Mucosa of descending colon (tissue), 3 donors: ENCODE measurements at regions not wholly inside any gene's neighbourhood (a gene's known extent, or its start where the extent isn't known, plus 50 kb on each side); places are given as distances from the start of the nearest gene placed in this dataset.
A peak's percentile ranks its signal among the peaks of the same experiment; 100 is the strongest.

ENCODE experiments used
- ATAC-seq: fragments of 200-7000 bp; cut with Tn5 transposase; one replicate; pipeline ENCODE4 v1.9.1; 2020; ENCODE audit warnings: mild to moderate bottlenecking, moderate library complexity
- DNase-seq, 3 donors: peaks; one replicate each; pipeline ENCODE4 v3.0.0-alpha.2; 2020
- H3K36me3 ChIP-seq: fragments of 200-600 bp; one replicate; pipeline ENCODE4 v1.8.0; 2021; ENCODE audit warnings: low read depth, mild to moderate bottlenecking
- H3K4me1 ChIP-seq: fragments of 200-600 bp; one replicate; pipeline ENCODE4 v1.8.0; 2021; ENCODE audit warnings: low read depth, mild to moderate bottlenecking
- H3K4me3 ChIP-seq: fragments of 200-600 bp; one replicate; pipeline ENCODE4 v1.8.0; 2021; ENCODE audit warnings: mild to moderate bottlenecking
- H3K9me3 ChIP-seq: fragments of 200-600 bp; one replicate; pipeline ENCODE4 v1.8.0; 2021; ENCODE audit warnings: mild to moderate bottlenecking
- intact Hi-C, 2 donors: fragments of 100-400 bp; cut with DNase I in 1 of 2; cut with micrococcal nuclease in 1 of 2; formaldehyde crosslinking; loops; one replicate each; pipeline versions ENCODE4 v1.11.0 to v1.11.1; 2022; cut with DNase I, micrococcal nuclease
- TF ChIP-seq, protein P1 (sequence below): fragments of 200-600 bp; IDR thresholded peaks from one replicate; pipeline ENCODE4 v1.8.0; 2022; ENCODE audit warnings: antibody characterized with exemption, mild to moderate bottlenecking
- donor health status: DM: no; HTN: no; CAD: no; lungs with moderate emphysema.
- donor health status: DM: no; HTN: no; CAD: no.
- donor health status: DM: no; HTN: yes; CAD: no.

DNA sequence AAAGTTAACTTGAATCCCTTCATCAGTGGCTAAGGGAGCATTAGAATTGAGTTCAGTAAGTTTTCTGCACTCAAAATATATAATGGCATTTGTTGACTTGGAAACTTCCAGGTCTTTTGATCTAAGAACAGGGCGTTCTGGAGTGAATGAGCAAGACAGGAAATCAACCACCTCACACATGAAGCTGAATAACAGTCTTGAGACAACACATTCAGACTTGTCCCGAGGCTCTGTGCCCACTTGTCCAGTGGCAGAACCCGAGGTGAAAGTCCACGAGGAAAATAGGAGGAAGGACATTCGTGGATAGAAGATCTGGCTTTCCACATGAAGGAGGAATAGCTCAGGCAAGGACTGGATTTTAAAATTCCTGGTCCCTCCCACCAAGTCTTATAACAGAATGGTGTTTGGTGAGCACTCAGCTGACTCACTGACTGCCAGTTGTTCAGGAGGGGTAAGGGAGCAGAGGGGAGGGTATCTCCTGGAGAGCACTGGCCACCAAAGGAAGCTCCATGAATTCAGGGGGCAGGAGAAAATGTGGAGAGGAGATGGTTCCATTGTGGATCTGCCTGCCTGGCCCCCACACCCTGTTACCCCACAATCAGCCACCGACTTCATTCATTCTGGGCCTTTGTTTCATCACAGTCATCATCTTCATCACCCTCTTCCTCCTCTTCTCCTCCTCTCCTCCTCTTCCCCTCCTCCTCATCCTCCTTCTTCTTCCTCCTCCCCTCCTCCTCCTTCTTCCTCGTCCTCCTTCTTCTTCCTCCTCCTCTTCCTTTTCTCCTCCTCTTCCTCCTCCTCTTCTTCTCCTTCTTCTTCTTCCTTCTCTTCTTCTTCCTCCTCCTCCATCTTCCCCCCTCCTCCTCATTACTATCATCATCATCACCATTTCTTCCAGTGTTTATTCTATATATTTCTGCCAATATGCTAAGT, 620.1 kb downstream of the MED13L start:
- TF ChIP-seq, protein P1, sequence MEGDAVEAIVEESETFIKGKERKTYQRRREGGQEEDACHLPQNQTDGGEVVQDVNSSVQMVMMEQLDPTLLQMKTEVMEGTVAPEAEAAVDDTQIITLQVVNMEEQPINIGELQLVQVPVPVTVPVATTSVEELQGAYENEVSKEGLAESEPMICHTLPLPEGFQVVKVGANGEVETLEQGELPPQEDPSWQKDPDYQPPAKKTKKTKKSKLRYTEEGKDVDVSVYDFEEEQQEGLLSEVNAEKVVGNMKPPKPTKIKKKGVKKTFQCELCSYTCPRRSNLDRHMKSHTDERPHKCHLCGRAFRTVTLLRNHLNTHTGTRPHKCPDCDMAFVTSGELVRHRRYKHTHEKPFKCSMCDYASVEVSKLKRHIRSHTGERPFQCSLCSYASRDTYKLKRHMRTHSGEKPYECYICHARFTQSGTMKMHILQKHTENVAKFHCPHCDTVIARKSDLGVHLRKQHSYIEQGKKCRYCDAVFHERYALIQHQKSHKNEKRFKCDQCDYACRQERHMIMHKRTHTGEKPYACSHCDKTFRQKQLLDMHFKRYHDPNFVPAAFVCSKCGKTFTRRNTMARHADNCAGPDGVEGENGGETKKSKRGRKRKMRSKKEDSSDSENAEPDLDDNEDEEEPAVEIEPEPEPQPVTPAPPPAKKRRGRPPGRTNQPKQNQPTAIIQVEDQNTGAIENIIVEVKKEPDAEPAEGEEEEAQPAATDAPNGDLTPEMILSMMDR, result no peak
- intact Hi-C loops, result no loop called here
- no peaks in the 10 kb centered on the region for H3K36me3 ChIP-seq
- H3K4me1 ChIP-seq, result no peaks in the 10 kb centered on the region
- DNase-seq (no peak), ATAC-seq (no peak)
- no peak overlapping the region for H3K4me3 ChIP-seq
- H3K9me3 ChIP-seq, result no peaks in the 10 kb centered on the region

DNA sequence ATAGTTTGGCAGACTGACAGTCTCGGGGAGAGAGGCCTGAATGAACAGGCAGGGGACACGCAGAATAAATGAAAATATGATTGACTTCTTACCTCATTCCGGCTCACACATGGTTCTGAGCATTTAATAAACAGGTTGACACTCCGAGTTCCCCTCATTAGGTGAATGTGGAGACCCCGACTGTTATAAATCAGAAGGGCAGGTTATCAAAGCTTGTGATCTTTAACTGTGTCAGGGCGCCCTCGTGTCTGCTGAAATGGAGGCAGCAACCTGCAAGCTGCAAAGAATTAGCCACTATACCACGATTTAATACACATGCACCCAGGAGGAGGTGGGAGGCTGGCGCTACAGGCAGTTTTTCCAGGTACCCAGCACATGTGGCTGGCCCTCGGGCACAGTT, 627.5 kb downstream of the MED13L start:
- no peaks in the 10 kb centered on the region for H3K4me1 ChIP-seq
- TF ChIP-seq, protein P1, result no peak
- no peak overlapping the region for H3K4me3 ChIP-seq
- no peaks in the 10 kb centered on the region for H3K9me3 ChIP-seq
- no peaks in the 10 kb centered on the region for H3K36me3 ChIP-seq
- no peak for DNase-seq
- no peak for ATAC-seq
- intact Hi-C loops, result no loop called here

DNA sequence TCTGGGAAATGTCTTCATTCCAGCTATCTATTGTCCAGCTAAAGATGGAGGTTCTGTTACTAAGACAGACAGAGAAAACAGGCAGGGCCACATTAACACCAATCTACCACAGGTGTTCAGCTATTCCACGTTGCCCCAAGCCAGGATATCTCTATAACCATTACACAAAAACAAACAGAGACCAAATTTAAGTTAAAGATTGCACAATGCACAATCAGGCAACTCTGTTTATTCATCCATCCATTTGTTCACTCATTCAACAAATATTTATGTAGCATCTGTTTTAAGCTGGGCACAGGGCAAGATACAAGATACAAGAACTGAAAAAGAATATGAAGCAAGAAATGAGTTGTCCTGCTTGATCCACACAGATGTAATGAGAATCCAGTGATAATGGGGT, 629.0 kb downstream of the MED13L start:
- TF ChIP-seq, protein P1, result no peak
- intact Hi-C loops, result no loop called here
- Histone ChIP-seq H3K4me1 (no peaks in the 10 kb centered on the region), H3K4me3 (no peak overlapping the region), H3K36me3 (no peaks in the 10 kb centered on the region), H3K9me3 (no peaks in the 10 kb centered on the region)
- ATAC-seq (peak; percentile 77), DNase-seq (no peak)

DNA sequence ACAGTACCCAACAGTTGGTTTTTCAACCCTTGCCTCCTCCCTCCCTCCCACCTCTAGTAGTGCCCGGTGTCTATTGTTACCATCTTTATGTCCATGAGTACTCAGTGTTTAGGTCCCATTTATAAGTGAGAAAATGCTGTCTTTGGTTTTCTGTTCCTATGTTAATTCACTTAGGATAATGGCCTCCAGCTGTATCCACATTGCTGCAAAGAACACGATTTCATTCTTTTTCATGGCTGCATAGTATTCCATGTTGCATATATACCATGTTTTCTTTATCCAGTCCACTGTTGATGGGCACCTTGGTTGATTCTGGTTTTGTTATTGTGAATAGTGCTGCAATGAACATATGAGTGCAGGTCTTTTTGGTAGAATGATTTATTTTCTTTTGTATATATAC, 631.3 kb downstream of the MED13L start:
- TF ChIP-seq, protein P1, result no peak
- Histone ChIP-seq H3K4me3 (no peak overlapping the region), H3K36me3 (no peaks in the 10 kb centered on the region), H3K9me3 (no peaks in the 10 kb centered on the region), H3K4me1 (no peaks in the 10 kb centered on the region)
- no peak for DNase-seq
- ATAC-seq, result no peak
- intact Hi-C loops, result no loop called here

DNA sequence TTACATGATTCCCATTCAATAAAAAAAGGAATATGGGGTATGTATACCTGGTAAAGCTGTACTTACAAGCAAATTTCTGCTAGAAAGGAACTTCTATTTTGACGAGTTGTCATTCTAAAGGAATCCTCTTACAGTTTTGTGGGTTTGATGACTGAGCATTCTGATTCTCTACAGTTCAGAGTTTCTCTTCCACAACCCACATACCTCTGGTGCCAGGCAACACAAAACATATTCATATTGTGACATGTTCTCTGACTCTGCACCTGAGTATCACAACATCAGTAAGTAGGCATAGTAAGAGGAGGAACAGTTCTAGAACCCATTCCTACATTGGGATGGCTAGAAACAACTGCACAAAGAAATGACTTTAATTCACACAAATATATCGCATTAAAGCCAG, 636.6 kb downstream of the MED13L start:
- H3K9me3 ChIP-seq, result no peaks in the 10 kb centered on the region
- H3K36me3 ChIP-seq, result no peaks in the 10 kb centered on the region
- DNase-seq, result no peak
- H3K4me3 ChIP-seq, result no peak overlapping the region
- no peak for ATAC-seq
- intact Hi-C loops, result no loop called here
- H3K4me1 ChIP-seq, result no peaks in the 10 kb centered on the region
- TF ChIP-seq, protein P1, result no peak
